NT2/D1 (cell line): ENCODE measurements at regions not wholly inside any gene's neighbourhood (a gene's known extent, or its start where the extent isn't known, plus 50 kb on each side); places are given as distances from the start of the nearest gene placed in this dataset.

ENCODE experiments used
- SUZ12 ChIP-seq: IDR thresholded peaks from 2 replicates; pipeline ENCODE4 v1.6.1; 2011; ENCODE audit not compliant: insufficient read length, insufficient read depth; ENCODE audit errors: extremely low read depth
- YY1 ChIP-seq: IDR thresholded peaks from 2 replicates; pipeline ENCODE4 v1.6.1; 2011; ENCODE audit not compliant: insufficient read length, insufficient read depth
- ZNF274 ChIP-seq: IDR thresholded peaks from 2 replicates; pipeline ENCODE4 v1.6.1; 2011; ENCODE audit warnings: mild to moderate bottlenecking, low read depth, low read length

DNA sequence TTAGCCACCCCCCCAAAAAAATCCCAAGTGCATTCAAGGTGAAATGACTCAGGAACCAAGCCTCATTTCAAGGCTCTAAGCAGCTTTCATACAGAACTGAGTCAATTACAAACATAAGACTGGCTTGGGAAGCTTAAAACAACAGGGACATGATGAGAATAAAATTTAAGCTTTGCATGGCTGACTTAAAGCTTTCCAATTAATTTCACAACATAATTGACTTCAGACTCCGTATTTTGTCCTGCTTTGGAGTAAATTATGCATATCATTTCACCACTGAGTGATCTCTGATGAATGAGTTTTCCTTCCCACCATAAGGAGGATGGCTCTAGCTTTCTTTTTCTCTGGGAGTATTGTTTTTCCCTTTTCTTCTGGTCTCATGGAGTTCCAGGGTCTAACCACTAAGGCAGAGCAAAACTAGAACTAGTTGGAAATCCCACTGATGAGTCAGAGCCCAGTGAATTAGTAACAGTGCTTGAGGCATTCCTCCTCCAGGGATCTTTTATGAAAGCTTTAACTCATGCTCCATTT, 72.8 kb downstream of the XCL2 start:
- TF ChIP-seq YY1 (no peak), ZNF274 (no peak), SUZ12 (no peak)
